ENCODE measurements at regions not wholly inside any gene's neighbourhood (a gene's known extent, or its start where the extent isn't known, plus 50 kb on each side); places are given as distances from the start of the nearest gene placed in this dataset.

DNA sequence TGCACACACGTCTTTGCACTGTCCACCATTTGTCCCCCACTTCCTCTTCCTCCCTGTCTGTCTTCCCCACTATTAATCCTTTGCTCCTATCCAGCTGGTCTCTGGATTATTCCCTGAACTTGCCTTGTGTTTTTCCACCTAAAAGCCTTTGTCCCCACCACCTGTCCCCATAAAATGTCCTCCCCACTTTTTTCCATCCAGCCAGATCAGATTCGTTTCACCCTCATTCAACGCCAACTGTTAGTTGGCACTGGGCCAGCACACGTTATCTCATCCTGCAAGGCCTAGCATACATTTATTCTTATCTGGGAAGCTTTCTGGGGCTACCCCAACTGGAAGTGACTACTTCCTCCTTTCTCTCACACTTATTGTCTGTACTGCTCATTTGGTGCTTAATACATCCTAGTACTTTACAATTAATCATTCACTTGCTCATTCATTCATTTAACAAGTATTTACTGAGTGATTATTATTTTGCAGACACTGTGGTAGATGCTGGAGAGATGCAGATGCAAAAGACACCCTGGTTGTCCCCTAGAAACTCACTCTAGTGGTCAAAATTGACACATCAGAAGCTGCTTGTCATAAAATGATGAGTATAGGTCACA lies 96.2 kb downstream of the RASSF10 start:
- peak; percentile 61 to 92 (median 72) for DNase-seq

DNA sequence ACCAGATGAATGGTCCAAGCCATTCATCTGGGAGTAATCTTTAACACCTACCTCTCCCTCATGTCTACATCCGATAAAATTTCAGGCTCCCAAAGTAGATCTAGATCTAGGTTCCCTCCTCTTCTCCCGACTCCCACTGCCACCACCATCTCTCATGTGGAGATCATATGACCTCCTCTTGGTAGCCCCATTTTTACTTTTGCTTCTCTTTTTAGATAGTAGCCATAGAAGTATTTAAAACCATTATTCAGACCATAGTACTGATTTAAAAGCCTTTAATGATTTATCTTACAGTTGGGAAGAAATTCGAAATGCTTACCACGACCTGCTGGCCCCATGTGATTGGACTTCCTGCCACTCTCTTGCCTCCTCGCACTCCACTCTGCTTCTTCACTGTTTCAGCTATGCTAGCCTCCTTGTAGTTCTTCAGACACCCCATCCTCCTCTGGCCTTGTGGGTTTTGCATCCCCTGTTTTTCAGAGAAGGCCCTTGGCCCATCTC lies 98.5 kb downstream of the RASSF10 start:
- no peak for DNase-seq

DNA sequence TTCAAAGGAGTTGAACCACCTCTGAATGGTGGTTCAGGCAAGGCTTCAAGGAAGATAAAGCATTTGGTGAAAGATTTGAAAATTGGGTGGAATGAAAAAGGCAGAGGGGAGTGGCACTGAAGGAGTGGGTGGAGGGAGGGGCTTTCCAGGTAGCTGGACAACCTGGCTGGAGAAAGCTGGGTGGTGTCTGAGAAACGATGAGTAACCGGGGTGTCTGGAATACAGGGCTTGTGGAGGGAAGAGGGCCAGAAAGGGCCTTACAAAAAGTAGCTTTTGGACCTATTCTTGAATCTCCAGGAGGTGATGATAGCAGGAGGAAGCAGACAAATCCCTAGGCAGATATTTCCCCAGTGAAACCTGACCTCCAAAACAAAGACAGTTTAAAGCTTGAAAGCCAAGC lies 99.3 kb downstream of the RASSF10 start:
- DNase-seq = no peak

DNA sequence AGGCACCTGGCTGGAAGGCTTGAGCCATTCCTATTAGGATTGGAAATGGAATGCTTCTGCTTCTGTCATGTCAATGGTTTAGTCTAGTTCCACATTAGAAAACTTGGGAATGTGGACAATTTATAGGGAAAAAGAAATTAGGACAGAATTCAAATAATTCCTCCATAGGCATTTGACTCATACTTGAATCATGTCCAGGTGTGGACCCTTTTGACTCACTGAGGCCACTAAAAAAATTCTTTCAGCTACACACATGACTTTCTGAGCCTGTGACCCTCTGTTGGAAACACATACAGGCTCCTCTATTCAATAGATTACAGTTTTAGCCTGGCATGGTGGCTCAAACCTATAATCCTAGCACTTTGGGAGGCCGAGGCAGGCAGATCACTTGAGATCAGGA lies 100.5 kb downstream of the RASSF10 start:
- DNase-seq = no peak

DNA sequence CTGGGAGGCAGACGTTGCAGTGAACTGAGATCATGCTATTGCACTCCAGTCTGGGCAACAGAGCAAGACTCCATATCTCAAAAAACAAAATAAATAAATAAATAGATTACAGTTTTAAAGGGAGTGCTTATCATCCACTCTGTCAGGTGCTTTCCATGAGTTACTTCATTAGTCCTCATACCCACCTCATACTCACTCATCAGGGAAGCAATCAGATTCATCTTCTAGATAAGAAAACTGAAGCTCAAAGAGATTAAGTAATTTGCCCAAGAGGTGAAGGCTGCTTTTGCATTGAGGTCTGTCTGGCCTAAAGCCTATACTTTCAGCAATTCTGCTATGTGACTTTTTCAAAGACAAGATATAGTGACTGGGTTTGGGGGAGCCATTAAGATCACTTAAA lies 101.0 kb downstream of the RASSF10 start:
- no peak for DNase-seq

DNA sequence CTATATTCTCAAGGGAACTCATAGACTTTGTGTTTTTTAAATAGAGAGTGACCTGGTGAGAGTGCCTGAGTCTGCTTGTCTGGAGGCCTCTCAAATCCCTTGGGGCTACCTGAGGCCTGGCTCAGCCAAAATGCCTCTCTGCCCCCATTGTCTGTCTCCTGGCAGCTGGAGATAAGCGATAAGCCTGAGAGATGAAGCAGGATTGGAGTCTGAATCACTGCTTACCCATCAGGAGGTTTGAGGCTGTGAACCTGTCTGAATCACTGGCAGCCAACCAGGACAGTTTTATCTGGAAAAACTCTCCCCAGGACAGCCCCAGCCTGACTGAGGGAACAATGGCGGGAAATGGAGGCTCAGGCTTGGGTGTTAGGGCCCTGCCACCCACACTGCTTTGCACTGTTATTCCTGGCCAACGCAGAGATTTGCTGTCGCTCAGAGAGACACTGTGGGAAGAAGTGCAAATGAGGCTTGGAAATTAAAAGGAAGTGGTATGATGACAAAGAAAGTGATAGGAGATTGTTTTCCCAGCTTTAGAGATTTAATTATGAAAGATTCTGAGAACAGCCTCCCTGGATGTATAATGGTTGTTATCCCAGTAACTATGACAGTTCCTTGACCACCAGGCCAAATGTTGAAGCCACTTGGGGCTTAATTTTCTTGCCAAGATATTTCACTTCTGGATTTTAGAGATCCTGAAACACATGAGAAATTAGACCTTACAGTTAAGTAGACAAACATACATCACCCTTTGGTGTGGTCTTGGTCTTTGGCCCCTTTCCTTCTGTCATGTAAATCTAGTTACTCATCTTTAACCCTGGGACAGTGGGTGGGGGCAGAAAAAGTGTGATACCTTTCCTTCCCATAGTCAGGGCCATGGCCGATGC lies 102.1 kb downstream of the RASSF10 start:
- peak in 1 of 3 experiments; percentile 86 for DNase-seq

DNA sequence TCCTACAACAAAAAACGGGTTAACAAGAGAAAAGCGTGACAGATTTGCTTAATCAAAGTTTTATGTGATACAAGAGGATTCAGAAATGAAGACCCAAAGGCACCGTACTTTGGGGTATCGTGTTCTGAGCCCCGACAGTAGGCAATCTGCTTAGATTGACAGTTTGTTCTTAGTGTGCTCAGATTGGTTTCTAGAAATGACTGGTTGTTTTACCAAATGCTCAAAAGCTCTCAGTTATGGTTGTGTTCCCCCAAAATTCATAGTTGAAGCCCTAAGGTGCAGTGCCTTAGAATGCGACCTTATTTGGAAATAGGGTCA lies 102.7 kb downstream of the RASSF10 start:
- no peak for DNase-seq

DNA sequence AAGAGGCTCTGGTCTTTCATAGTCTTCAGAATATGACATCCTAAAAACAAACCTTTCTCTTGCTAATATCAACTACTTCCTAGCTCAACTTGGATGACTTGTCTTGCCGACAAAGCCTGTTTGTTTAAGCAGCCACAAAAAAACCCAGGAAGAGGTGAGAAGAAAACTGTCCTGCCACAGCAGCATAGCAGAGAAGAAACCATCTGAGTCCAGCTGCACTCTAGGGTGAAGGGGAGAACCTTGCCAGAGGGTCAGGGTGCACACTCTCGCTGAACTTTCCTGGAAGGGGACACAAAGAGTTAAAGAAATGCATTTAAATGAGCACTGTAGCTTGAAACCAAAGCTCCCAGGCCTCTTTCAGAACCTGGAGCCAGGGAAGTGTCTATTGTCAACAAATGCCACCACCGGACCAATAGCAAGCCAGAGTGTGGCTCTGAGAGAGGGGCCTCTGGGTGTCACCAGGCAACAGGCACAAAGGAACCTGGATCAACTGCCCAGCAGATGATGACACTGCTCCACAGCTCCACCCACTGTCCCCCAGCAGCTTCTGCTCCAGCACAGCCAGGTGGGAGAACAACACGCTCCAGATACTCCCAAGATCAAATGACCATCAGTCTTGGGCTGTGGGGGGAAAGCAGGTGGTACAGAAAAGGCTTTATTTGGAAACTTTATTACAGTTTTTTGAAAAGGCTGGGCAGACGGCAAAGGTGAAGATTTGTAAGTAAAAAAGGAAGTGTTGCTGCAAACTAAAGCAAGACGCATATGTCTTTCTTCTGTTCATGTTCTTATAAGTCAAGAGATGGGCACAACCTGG lies 105.7 kb downstream of the RASSF10 start:
- DNase-seq = peak; percentile 73 to 91 (median 85)

DNA sequence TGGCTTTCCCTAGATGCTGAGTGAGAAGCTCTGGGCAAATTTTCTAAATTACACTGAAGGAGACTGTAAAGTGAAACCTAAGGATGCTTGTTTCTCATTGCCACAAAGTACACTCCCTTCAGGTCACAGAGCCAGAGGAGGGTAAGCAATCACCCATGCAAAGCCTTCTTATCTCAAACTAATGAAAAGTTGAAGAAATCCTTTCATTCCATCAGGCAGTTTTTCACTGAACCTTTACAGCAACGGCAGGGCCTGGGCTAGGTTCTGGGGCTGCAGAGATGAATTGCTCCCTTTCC lies 106.2 kb downstream of the RASSF10 start:
- DNase-seq = no peak

DNA sequence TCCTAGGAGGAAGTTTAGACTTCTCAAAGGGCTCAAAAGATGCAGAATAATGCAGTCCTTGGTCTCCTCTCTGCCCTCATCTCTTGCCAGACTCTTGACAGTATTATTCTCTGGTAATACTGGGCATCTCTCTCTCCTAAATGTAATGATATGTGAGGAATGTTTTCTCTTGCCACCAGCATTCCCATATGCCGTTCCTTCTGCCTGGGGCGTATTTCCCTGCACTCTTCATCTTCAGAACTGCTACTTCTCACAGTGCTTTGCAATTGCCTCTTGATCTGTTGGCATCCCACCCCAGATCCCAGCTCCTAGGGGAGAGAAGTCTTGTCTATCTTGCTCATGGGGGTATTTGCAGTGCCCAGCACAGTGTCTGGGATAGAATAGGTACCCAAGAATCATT lies 107.4 kb downstream of the RASSF10 start:
- DNase-seq = no peak

DNA sequence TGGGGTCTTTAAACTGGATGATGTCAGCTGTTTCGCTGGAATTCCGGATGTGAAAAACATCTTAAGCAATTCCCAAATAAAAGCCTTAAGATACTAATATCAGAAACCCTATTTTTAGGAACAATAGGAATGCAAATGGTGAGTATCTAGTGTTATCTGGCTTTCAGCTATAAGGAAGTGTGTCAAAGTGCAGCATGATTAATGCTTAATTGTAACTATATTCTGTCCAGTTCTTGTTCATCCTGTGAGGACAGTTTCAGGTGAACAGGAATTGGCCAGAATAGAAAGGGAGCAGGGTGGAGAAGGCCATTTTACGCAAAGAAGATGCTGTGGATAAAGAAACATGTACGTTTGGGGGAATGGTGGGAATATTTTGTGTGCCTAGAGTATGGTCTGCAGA lies 108.2 kb downstream of the RASSF10 start:
- DNase-seq = no peak

DNA sequence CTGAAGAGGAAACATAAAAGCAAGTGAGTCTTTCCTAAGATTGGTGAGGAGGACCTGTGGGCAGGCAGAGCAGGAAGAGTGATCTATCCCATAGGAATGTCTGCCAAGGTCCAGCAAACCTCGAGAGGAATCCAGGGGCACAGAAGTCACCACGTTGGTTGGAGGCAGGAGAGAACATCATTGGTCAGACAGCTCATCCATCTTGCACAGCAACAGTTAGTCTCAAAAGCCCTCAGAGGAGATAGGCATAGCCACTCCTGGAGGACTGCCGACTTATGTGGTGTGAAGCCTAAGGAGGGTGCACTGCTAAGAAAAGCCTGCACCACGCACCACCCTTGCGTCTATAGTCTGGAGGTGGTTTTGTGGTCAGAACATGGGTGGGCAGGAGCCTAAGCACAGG lies 109.1 kb downstream of the RASSF10 start:
- DNase-seq = no peak

DNA sequence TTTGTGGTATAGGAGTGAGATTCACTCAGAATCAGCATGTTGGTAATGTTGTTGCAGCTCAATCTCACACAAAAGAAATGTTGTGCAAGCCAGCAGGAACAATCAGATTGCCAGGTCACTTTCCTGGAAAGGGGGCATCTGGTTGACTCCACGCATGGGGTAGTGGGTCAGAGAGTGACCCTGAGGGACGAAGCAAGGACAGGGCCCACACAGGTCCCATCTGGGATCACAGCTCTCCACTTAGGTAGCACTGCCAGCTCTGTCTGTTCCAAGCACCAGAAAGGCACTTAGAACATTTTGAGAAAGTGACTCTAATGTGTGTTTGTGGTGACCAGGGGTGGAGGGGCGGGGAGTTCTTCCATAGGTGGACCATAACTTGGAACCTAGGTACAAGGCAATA lies 109.5 kb downstream of the RASSF10 start:
- no peak for DNase-seq

DNA sequence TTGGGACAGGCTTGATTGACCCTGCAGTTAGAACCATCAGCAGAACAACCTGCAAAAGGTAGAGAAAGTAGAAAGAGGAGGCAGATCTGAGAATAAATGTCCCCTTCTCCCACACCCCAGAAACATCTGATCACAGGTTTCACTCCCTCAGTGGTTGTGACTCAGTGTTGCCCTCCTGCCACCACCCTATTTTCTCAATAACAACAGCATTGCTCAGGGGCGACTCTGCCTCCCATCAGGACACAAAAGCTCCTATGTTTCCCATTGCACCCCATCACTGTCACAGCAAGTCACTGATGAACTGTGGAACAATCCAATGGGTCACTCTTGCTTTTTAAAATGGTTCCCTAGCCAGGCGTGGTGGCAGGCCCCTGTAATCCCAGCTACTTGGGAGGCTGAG lies 110.2 kb downstream of the RASSF10 start:
- DNase-seq = no peak

DNA sequence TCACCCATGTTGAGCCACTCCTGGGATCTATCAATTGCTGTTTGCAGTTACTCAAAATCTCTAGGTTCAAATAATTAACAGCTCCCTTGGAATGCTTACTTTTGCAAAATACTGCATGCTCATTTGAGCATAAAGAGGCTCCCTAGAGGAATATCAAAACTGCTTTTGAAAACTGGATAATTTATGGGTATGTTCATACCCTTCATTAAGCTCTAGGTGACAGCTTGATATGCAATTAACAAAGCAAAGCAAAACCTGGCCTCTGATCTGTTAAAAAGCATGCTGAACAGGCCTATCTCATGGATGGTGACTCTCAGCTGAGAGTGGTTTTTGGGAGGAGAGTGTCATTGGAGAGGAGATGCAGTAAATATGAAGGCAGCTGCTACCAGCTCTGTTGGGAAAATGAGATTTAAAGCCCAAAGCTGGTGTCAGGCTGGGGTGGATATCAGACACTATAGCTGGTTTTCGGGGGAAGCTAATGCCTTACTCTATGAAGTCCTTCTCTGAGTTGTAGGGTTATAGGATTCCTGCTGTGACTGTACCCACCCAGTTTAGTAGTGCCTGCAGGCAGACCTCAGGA lies 110.9 kb downstream of the RASSF10 start:
- peak; percentile 51 to 93 (median 67) for DNase-seq

DNA sequence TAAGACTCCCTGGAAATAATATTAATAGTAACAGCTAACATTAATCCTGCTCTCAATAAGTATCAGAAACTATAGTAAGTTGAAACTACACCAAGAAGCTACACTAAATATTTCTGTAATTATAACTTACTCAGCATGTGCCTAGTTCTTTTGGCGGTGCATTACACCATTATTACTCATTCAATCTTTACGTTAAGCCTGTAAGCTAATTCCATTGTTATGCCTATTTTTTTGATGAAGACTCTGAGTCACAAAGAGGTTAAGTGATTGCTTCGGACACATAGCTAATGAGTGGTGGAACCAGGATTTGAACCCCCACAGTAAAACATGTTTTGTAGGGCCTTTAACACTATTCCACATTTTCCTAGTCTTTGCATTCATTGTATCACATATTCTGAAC lies 111.6 kb downstream of the RASSF10 start:
- DNase-seq = peak in 1 of 3 experiments; percentile 36

DNA sequence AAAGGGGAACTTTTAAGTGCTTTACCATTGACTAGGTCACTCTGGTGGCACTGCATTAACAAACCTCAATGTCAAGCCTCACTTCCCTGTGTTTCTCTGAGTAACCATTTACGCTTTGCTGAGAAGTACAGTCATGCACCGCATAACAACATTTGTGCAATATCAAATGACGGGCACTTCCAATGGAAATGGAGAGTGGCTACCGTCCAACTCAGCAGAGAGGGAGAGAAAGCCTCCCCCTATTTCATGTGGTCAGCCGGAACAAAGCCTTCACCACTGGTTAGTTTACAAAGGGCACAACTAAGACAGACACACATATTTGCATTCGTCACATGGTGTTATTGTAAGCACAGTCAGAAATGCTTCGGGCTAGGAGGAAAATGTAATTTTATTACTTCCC lies 117.3 kb downstream of the RASSF10 start:
- DNase-seq = peak in 2 of 3 experiments; percentile 42 to 91

DNA sequence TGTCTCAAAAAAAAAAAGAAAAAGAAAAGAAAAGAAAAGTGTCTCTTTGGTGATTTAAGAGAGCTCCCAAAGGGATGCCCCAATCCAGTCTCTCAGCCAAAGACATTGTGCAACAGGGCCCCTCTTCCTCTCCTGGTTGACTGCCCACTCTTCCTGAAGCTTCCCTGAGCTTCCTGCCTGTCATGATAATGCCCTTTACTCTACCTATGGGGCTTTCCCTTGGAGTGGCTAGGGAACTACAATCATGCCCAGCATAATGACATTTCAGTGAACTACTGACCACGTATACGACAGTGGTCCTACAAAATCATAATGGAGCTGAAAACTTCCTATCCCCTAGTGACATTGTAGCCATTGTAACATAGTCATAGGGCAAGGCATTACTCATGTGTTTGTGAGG lies 118.0 kb downstream of the RASSF10 start:
- no peak for DNase-seq

DNA sequence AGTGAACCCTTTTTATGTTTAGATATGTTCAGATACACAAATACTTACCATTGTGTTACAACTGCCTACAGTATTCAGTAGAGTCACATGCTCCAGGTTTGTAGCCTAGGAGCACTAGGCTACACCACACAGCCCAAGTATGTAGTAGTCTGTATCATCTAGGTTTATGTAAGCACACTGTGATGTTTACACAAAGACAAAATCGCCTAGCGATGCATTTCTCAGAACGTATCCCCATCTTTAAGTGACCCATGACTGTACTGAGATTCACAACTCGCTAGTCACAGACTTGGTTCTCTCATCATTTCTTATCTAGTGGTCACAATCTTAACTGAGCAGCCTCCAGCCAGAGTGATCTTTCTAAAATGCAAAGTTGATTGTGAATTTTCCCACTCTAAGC lies 119.2 kb downstream of the RASSF10 start:
- no peak for DNase-seq

DNA sequence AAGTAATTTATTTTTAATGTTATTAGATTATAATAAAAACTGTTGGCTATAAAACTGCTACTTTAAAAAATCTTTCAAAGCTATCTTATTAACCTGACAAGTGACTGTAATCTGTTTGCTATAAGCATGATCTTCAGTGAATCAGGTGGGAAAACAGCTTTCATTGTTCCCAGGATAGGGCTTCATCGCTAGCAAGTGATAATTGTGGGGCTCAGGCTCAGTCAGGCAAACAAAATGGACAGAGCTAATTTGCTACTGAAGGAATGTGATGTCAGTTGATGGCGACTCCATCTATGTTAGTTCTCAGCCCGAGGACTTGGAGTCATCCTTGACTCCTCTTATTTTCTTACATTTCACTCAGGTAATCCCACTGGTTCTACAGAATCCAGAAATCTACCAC lies 125.0 kb downstream of the RASSF10 start:
- peak in 1 of 3 experiments; percentile 36 for DNase-seq

DNA sequence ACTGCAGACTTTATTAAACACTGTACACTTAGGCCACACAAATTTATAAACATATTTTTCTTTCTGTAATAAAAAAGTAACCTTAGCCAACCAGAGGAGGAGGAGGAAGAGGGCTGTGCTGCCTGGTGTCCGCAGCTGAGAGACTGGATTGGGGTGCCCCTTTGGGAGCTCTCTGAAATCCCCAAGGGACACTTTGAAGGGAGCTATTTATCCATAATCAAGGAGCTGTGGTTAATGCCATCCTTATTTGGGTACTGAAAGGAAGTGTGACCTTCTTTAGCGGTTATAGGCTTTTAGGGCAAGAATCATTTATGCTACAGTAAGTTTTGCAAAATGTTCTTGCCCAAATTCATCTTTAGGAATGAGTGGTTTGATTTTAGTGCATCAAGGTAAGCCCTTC lies 125.8 kb downstream of the RASSF10 start:
- no peak for DNase-seq

DNA sequence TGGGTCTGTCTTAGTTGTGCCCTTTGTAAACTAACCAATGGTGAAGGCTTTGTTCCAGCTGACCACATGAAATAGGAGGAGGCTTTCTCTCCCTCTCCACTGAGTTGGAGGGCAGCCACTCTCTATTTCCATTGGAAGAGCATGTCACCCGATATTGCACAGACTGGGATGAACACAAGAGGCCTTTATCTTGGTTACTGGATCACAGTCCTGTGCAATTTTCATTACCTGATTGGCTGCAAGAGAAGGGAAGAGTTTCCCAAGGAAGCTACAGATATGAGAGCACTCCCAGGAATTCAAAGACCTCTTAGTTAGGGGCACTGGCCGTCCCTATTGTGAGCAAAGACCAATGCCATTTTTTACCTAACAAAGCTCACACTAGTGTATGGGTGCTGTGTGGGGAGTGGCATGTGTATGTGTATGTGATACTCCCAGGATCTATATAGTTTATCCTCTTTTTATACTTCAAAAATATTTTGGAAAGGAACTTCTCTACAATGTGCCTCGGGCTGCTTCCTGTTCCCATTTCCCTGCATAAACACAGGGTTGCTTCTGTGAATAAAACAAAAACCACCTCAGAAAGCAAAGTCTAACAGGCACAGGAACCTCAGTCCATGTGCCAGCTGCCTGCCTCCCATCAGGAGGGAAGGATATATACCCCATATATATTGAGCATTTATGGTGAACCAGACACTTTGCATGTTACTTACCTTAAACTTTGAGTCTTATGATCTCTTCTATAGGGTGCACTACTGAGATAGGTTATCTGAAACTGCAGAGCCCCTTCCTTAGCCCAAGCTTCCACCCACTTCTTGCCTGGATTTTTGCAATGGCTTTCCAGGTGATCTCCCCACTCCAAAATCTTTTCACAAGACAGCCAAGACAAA lies 126.5 kb downstream of the RASSF10 start:
- DNase-seq = peak in 2 of 3 experiments; percentile 7 to 88

DNA sequence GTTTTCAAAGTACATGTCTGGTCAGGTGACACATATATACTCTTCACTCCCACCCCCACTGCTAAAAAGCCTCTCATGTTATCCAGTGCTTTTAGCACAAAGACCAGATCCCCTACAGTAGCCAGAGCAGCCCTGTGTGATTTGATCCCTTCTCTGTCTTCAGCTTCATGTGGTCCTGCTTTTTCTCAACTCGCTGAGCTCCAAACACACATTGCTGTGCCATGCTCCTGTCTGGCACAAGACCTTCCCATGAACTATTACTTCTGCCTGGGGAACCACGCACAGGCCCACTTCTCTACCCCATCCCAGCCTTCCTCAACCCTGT lies 127.1 kb downstream of the RASSF10 start:
- no peak for DNase-seq
